HEK293T (cell line): ENCODE measurements at regions not wholly inside any gene's neighbourhood (a gene's known extent, or its start where the extent isn't known, plus 50 kb on each side); places are given as distances from the start of the nearest gene placed in this dataset.

Experiments used
- CTCF ChIA-PET: fragments of 350-600 bp; formaldehyde crosslinking; extraction: SDS; loops from one replicate; lab custom pipeline; 2021; ENCODE audit warnings: antibody characterized with exemption, inconsistent platforms; lab: Yijun Ruan, JAX
- POLR2A ChIA-PET: fragments of 350-600 bp; formaldehyde crosslinking; extraction: SDS; loops from one replicate; lab custom pipeline; 2020; ENCODE audit warnings: antibody characterized with exemption, inconsistent platforms; lab: Yijun Ruan, JAX
- DNase-seq: peaks from one replicate; pipeline ENCODE4 v3.0.0; 2012; ENCODE audit warnings: mixed read lengths; ENCODE audit errors: extremely low spot score
- ARNT ChIP-seq: fragments of 450-650 bp; IDR thresholded peaks from 2 replicates; pipeline ENCODE4 v1.6.1; 2017; ENCODE audit warnings: mild to moderate bottlenecking
- BHLHE40 ChIP-seq: fragments of 450-650 bp; IDR thresholded peaks from 2 replicates; pipeline ENCODE4 v1.6.1; 2016; ENCODE audit warnings: mild to moderate bottlenecking, moderate library complexity, borderline replicate concordance
- CTBP1 ChIP-seq: fragments of 450-650 bp; IDR thresholded peaks from 2 replicates; pipeline ENCODE4 v1.6.1; 2016; ENCODE audit warnings: borderline replicate concordance
- ELF4 ChIP-seq: fragments of 450-650 bp; IDR thresholded peaks from 2 replicates; pipeline ENCODE4 v1.6.1; 2017; ENCODE audit warnings: antibody characterized with exemption
- FOXA1 ChIP-seq: fragments of 450-650 bp; IDR thresholded peaks from 2 replicates; pipeline ENCODE4 v1.6.1; 2016; ENCODE audit warnings: mild to moderate bottlenecking
- FOXK2 ChIP-seq: fragments of 450-650 bp; IDR thresholded peaks from 2 replicates; pipeline ENCODE4 v1.6.1; 2016; ENCODE audit warnings: mild to moderate bottlenecking
- FOXM1 ChIP-seq: fragments of 450-650 bp; IDR thresholded peaks from 2 replicates; pipeline ENCODE4 v1.6.1; 2017; ENCODE audit warnings: mild to moderate bottlenecking, borderline replicate concordance
- HDGF ChIP-seq: fragments of 450-650 bp; IDR thresholded peaks from 2 replicates; pipeline ENCODE4 v1.6.1; 2017; ENCODE audit warnings: antibody characterized with exemption, borderline replicate concordance
- L3MBTL2 ChIP-seq: fragments of 450-650 bp; conservative IDR thresholded peaks from 2 replicates; pipeline ENCODE4 v1.6.1; 2016; ENCODE audit warnings: mild to moderate bottlenecking
- LEF1 ChIP-seq: fragments of 450-650 bp; IDR thresholded peaks from 2 replicates; pipeline ENCODE4 v1.6.1; 2017; ENCODE audit warnings: mild to moderate bottlenecking, borderline replicate concordance
- NFRKB ChIP-seq: fragments of 450-650 bp; IDR thresholded peaks from 2 replicates; pipeline ENCODE4 v1.6.1; 2016; ENCODE audit warnings: mild to moderate bottlenecking, moderate library complexity
- SP1 ChIP-seq: fragments of 450-650 bp; IDR thresholded peaks from 2 replicates; pipeline ENCODE4 v1.6.1; 2017
- SUZ12 ChIP-seq: fragments of 450-650 bp; IDR thresholded peaks from 2 replicates; pipeline ENCODE4 v1.6.1; 2016; ENCODE audit warnings: mild to moderate bottlenecking
- TARDBP ChIP-seq: fragments of 450-650 bp; IDR thresholded peaks from 2 replicates; pipeline ENCODE4 v1.6.1; 2016
- ZNF384 ChIP-seq: fragments of 450-650 bp; IDR thresholded peaks from 2 replicates; pipeline ENCODE4 v1.6.1; 2016
- TF ChIP-seq, protein P1 (sequence below): fragments of 450-650 bp; IDR thresholded peaks from 2 replicates; pipeline ENCODE4 v1.6.1; 2016

DNA sequence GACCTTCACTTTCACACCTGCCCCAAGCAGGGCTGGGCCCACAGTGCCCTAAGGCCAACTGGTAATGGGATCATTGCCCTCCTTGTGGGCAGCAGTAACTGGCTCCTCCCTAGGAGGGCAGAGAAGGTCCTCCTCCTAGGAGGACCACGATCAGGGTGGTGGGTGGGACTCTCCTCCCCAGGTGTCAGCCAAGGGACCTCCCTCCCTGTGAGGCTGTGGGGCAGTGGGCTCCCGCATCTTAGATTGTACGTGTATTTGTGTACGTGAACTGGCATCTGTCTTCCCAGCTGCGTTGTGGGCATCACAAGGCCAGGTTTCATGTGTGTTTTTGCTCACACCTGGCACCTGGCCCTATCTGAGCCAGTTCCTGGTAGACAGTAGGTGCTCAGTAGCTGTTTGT lies 111.8 kb downstream of the SOX1 start:
- TF ChIP-seq L3MBTL2 (no peak), HDGF (no peak), LEF1 (no peak), SP1 (no peak)
- ChIA-PET POLR2A (no interaction called here), CTCF (no interaction called here)
- DNase-seq, result no peak

DNA sequence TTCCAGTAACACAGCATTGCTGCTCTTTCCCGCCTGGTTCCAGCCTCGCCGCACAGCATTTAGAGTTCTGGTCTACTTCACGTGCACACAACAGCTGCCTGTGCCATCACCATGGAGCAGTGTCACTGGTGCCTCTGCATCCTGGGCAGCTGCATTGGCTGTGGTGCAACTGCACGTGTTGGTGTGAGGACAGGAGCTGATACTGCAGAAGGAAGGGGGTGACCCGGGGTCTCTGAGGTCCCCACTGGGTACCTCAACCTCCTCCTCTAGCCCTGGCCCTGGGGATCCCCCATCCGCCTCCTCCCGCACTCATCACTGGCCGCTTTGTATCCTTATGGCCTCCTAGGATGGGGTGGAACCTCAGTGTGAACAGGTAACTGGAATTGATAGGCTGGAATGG lies 112.5 kb downstream of the SOX1 start:
- DNase-seq, result no peak
- TF ChIP-seq, protein P1, sequence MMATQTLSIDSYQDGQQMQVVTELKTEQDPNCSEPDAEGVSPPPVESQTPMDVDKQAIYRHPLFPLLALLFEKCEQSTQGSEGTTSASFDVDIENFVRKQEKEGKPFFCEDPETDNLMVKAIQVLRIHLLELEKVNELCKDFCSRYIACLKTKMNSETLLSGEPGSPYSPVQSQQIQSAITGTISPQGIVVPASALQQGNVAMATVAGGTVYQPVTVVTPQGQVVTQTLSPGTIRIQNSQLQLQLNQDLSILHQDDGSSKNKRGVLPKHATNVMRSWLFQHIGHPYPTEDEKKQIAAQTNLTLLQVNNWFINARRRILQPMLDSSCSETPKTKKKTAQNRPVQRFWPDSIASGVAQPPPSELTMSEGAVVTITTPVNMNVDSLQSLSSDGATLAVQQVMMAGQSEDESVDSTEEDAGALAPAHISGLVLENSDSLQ, result no peak
- TF ChIP-seq CTBP1 (no peak), NFRKB (no peak), FOXA1 (no peak), SUZ12 (no peak), HDGF (no peak), ELF4 (no peak), ARNT (no peak), SP1 (no peak), TARDBP (no peak), BHLHE40 (no peak), FOXM1 (no peak), ZNF384 (no peak), LEF1 (no peak)
- ChIA-PET CTCF (no interaction called here), POLR2A (no interaction called here)

DNA sequence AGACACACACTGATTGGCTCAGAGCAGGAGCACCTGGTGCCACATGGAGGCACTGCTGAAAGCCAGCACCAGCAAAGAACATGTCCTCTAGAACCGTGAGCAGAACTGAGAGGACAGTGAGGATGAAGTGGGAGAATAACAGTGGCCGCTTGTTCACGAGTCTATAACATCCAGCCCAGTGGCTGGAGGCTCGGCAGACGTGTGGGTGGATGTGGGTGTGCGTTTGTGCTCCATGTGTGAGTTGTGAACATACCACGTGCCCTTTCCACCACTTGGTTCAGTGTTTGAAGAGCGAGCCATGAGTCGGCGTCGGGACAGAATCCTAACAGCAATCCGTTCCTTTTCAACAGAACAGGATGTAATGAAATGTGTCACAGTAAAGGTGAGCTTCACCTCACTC lies 113.0 kb downstream of the SOX1 start:
- no peak for TF ChIP-seq FOXK2
- no peak for TF ChIP-seq TARDBP
- no peak for TF ChIP-seq SP1
- TF ChIP-seq LEF1, result no peak
- no peak for TF ChIP-seq NFRKB
- TF ChIP-seq ARNT, result no peak
- no peak for TF ChIP-seq CTBP1
- no peak for TF ChIP-seq SUZ12
- TF ChIP-seq FOXM1, result no peak
- TF ChIP-seq FOXA1, result no peak
- TF ChIP-seq, protein P1, result no peak
- TF ChIP-seq HDGF, result no peak
- no peak for TF ChIP-seq ZNF384
- TF ChIP-seq BHLHE40, result no peak
- TF ChIP-seq L3MBTL2, result no peak
- POLR2A ChIA-PET, result no interaction called here
- CTCF ChIA-PET, result no interaction called here
- no peak for DNase-seq

DNA sequence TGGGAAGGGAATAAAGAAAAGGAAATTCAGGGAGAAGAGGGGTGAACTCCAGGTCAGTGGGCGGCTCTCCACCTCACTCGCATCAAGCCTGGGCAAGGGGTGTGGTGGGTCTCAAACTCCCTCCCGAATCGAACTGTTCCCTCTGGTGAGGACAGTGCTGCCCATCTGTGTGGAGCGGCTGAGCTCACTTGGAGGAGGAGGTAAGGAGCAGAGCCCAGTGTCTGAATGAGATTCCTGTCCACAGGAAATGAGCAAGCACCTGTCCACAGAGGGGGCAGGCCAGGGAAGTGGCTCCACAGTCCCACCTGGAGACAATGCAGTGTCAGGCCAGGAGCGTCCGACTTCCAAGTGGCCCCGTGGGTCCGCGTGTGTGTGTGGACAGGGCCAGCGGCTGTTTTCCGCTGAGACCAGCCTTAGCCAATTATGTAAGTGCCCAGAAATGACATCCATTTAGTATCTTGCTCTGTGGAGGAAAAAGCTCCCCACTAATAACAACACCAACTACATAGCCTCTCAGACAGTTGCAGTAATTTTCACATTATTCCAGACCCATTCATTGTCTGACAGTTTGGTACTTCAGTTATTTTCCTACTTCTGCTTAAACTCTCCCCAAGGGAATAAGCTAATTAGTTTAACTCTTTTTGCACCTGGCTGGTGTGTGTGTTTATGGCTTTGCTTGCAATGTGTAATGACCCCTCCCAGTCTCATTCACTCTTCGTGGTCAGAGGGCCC lies 114.6 kb downstream of the SOX1 start:
- POLR2A ChIA-PET, result no interaction called here

DNA sequence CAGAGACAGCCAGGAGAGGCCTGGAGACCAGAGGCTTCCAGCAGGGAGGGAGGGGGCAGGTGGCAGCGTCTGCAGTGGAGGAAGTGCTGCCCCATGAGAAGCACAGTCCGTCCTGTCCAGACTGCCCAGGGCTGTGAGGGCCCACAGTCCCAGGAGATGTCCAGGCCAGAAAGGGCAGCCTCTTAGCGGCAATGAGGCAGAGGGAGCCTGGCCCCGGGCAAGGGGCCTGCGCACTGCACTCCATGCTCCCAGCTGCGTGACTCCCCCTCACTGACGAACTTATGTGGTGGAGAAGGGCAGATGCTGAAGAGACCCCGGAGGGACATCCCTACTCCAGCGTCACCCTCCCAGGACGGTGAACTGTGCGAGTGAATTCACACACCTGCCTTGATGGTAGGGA lies 115.3 kb downstream of the SOX1 start:
- CTCF ChIA-PET, result interaction anchor here (1.2 kb wide), 1 partner anchor 261 kb away, joined by 3 read pairs; no protein-coding TSS in a partner anchor

More for the DNA sequence above, 114.6 kb downstream of the SOX1 start:
- DNase-seq, result no peak
- TF ChIP-seq HDGF (no peak), FOXA1 (no peak), ZNF384 (no peak), L3MBTL2 (no peak), ARNT (no peak), SP1 (no peak), BHLHE40 (no peak)
- CTCF ChIA-PET, result interaction anchor here (1.2 kb wide), 1 partner anchor 262 kb away, joined by 3 read pairs; no protein-coding TSS in a partner anchor

DNA sequence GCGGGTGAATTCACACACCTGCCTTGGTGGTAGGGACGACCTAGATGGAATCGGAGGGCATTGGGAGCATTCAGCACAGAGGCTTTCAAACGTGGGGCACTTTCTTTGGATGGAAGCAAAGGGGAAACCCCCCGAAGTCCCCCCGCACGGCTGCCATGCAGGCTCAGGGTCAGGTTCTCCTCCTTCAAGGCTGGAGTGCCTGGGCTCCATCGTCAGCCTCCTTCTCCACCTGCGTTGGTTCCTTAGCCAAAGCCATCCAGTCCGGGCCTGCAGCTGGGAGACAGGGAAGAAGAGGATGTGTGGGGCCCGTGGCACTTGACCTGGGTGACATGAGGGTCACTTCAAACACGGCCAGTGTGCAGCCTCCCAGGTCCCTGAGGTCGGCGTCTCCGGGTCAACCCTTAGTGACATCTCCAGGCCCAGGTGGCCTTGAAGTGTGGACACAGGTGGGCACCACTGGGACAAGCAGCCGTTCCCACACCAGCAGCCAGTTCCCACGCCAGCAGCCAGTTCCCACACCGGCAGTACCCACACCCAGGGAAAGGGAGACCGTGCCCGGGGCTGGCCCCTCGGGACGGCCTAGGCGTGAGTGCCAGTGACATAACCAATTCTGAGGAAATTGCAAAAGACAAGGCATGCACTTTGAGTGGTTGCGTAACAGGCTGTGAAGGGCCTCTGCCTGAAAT lies 116.0 kb downstream of the SOX1 start:
- no peak for DNase-seq
- POLR2A ChIA-PET, result no interaction called here
- TF ChIP-seq TARDBP (no peak), LEF1 (no peak), ZNF384 (no peak), FOXM1 (no peak), FOXA1 (no peak)
- TF ChIP-seq, protein P1, result no peak
- CTCF ChIA-PET, result interaction anchor here (1.2 kb wide), 1 partner anchor 260 kb away, joined by 3 read pairs; no protein-coding TSS in a partner anchor

More for the DNA sequence above, 115.3 kb downstream of the SOX1 start:
- no peak for DNase-seq
- no peak for TF ChIP-seq TARDBP
- POLR2A ChIA-PET, result no interaction called here
